Mesothelial cell of epicardium (in vitro differentiated cells): ENCODE measurements at regions not wholly inside any gene's neighbourhood (a gene's known extent, or its start where the extent isn't known, plus 50 kb on each side); places are given as distances from the start of the nearest gene placed in this dataset.
A peak's percentile ranks its signal among the peaks of the same experiment; 100 is the strongest.

Experiments
- DNase-seq, 2 experiments: peaks; one replicate each; pipeline ENCODE4 v3.0.0; 2021; ENCODE audit warnings: low spot score in 2 of 2; ENCODE audit not compliant: unreplicated experiment in 2 of 2
- H3K27ac Mint-ChIP-seq: 2 replicates; pipeline ENCODE4 v1.8.0; 2021; ENCODE audit warnings: mixed read lengths
- H3K27me3 Mint-ChIP-seq: 2 replicates; pipeline ENCODE4 v1.8.0; 2021; ENCODE audit warnings: low read depth, mixed read lengths
- H3K36me3 Mint-ChIP-seq: 2 replicates; pipeline ENCODE4 v1.8.0; 2021; ENCODE audit warnings: mixed read lengths
- H3K4me1 Mint-ChIP-seq: 2 replicates; pipeline ENCODE4 v1.8.0; 2021; ENCODE audit warnings: mixed read lengths
- H3K4me3 Mint-ChIP-seq: 2 replicates; pipeline ENCODE4 v1.8.0; 2021; ENCODE audit warnings: mild to moderate bottlenecking, moderate library complexity, mixed read lengths
- H3K9me3 Mint-ChIP-seq: 2 replicates; pipeline ENCODE4 v1.8.0; 2021; ENCODE audit warnings: mixed read lengths
- CTCF ChIP-seq: fragments of 200-600 bp; sonication (generic); IDR thresholded peaks from one replicate; pipeline ENCODE4 v1.5.0; 2021; ENCODE audit warnings: antibody characterized with exemption; ENCODE audit not compliant: unreplicated experiment

GRCh38 chr1:222935239-222935900 is 120.5 kb downstream of the DISP1 start:
- Mint-ChIP-seq H3K4me3 (no peak overlapping the region), H3K4me1 (peaks cover 54% of the 10 kb centered on the region), H3K27ac (peak overlapping the region; percentile 62), H3K36me3 (peaks cover 11% of the 10 kb centered on the region), H3K27me3 (no peaks in the 10 kb centered on the region), H3K9me3 (no peaks in the 10 kb centered on the region)
- no peak for DNase-seq
- no peak for TF ChIP-seq CTCF

- no peaks in the 10 kb centered on the region for H3K27me3 Mint-ChIP-seq
- peaks cover 11% of the 10 kb centered on the region for H3K36me3 Mint-ChIP-seq
- peaks cover 54% of the 10 kb centered on the region for H3K4me1 Mint-ChIP-seq
- no peak for DNase-seq
- H3K9me3 Mint-ChIP-seq: no peaks in the 10 kb centered on the region
- TF ChIP-seq CTCF: no peak
- H3K27ac Mint-ChIP-seq: no peak overlapping the region
- H3K4me3 Mint-ChIP-seq: no peak overlapping the region
Measured at GRCh38 chr1:222936042-222936441, 121.2 kb downstream of the DISP1 start.

- Mint-ChIP-seq H3K4me1 (peaks cover 46% of the 10 kb centered on the region), H3K27me3 (no peaks in the 10 kb centered on the region), H3K36me3 (peaks cover 22% of the 10 kb centered on the region), H3K9me3 (no peaks in the 10 kb centered on the region), H3K4me3 (no peak overlapping the region), H3K27ac (no peak overlapping the region)
- DNase-seq: no peak
- TF ChIP-seq CTCF: no peak
Measured at GRCh38 chr1:222938986-222939385, 124.1 kb downstream of the DISP1 start.

- no peak for DNase-seq
- no peak for TF ChIP-seq CTCF
- Mint-ChIP-seq H3K27me3 (no peaks in the 10 kb centered on the region), H3K36me3 (peaks cover 30% of the 10 kb centered on the region), H3K4me3 (no peak overlapping the region), H3K9me3 (no peaks in the 10 kb centered on the region), H3K27ac (peak overlapping the region; percentile 85), H3K4me1 (peaks cover 38% of the 10 kb centered on the region)
Measured at GRCh38 chr1:222940095-222940494, 125.3 kb downstream of the DISP1 start.

GRCh38 chr1:222940906-222941305 is 126.1 kb downstream of the DISP1 start:
- H3K4me3 Mint-ChIP-seq: no peak overlapping the region
- peaks cover 32% of the 10 kb centered on the region for H3K4me1 Mint-ChIP-seq
- no peaks in the 10 kb centered on the region for H3K27me3 Mint-ChIP-seq
- H3K9me3 Mint-ChIP-seq: no peaks in the 10 kb centered on the region
- H3K36me3 Mint-ChIP-seq: peaks cover 35% of the 10 kb centered on the region
- DNase-seq: no peak
- H3K27ac Mint-ChIP-seq: peak overlapping the region; percentile 85
- no peak for TF ChIP-seq CTCF

GRCh38 chr1:222941425-222941824 is 126.6 kb downstream of the DISP1 start:
- H3K36me3 Mint-ChIP-seq: peaks cover 37% of the 10 kb centered on the region
- no peak for TF ChIP-seq CTCF
- H3K4me1 Mint-ChIP-seq: peaks cover 32% of the 10 kb centered on the region
- DNase-seq: no peak
- no peaks in the 10 kb centered on the region for H3K27me3 Mint-ChIP-seq
- no peak overlapping the region for H3K4me3 Mint-ChIP-seq
- no peaks in the 10 kb centered on the region for H3K9me3 Mint-ChIP-seq
- peak overlapping the region; percentile 80 for H3K27ac Mint-ChIP-seq
